ENCODE measurements at regions not wholly inside any gene's neighbourhood (a gene's known extent, or its start where the extent isn't known, plus 50 kb on each side); places are given as distances from the start of the nearest gene placed in this dataset.
A peak's percentile ranks its signal among the peaks of the same experiment; 100 is the strongest.

- TF ChIP-seq EZH2 (IDR thresholded peaks at IDR 0.05; ENCODE audit: borderline replicate concordance, control insufficient read depth, low read depth, low read length) (no peak), CTCF (IDR thresholded peaks at IDR 0.05 in 2 of 3, conservative IDR thresholded peaks at IDR 0.05 in 1 of 3; ENCODE audit: control insufficient read depth in 2 of 3, extremely low read depth in 1 of 3, insufficient read depth in 1 of 3, low read depth in 3 of 3, low read length in 3 of 3) (no peak), NFYB (IDR thresholded peaks at IDR 0.05; ENCODE audit: insufficient read depth, low read depth, low read length) (no peak), SMAD1 (IDR thresholded peaks at IDR 0.05; ENCODE audit: low read depth, partially characterized antibody) (peak; percentile 94), MTA2 (IDR thresholded peaks at IDR 0.05; ENCODE audit: low read depth) (no peak), MAX (IDR thresholded peaks at IDR 0.05; ENCODE audit: low read depth, low read length) (peak; percentile 41; the same call in 1 of the 2 replicates), POLR2A (IDR thresholded peaks at IDR 0.05; ENCODE audit: low read depth, low read length) (peak; percentile 52), PBX3 (IDR thresholded peaks at IDR 0.05; ENCODE audit: insufficient replicate concordance, low read depth, low read length) (no peak), PRDM15 (CRISPR knock-in tag; IDR thresholded peaks at IDR 0.05) (0 out of 2 replicates have a peak, but pooled peaks have one; percentile 43), EGR1 (IDR thresholded peaks at IDR 0.05; ENCODE audit: borderline replicate concordance in 1 of 2, low read depth in 2 of 2, low read length in 2 of 2) (peak in 1 of 2 experiments; percentile 17; a peak in 1 of 3 replicates), EP300 (IDR thresholded peaks at IDR 0.05; ENCODE audit: borderline replicate concordance in 1 of 2, control insufficient read depth in 1 of 2, low read depth in 2 of 2, low read length in 2 of 2) (no peak), ZBTB33 (IDR thresholded peaks at IDR 0.05) (no peak), SREBF1 (IDR thresholded peaks at IDR 0.05; ENCODE audit: low read length) (no peak), CEBPB (IDR thresholded peaks at IDR 0.05; ENCODE audit: borderline replicate concordance in 1 of 2, low read depth in 2 of 2, low read length in 2 of 2) (no peak)
Observed at GRCh38 chr14:22483863-22484593, 105.0 kb downstream of the DAD1 start.
